ENCODE measurements at regions not wholly inside any gene's neighbourhood (a gene's known extent, or its start where the extent isn't known, plus 50 kb on each side); places are given as distances from the start of the nearest gene placed in this dataset.
A peak's percentile ranks its signal among the peaks of the same experiment; 100 is the strongest.

DNA sequence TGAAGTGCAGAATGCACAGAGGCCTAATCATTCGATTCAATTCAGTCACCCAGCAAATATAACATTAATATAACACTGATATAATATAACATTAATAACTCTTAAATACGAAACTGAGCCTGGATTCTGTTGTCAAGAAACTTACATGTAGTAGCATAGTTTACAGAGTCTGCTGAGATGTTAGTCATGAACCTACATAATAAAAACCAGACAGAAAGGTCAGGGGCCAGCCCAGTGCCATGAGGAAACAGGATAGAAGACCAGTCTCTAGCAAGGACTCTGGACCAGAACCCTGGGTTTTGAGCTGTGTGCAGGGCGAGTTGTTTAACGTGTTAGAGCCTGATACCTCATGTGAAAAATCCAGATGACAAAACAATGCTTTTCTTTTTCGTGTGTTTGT, 234.7 kb downstream of the NR2F1-AS1 start:
- no peak overlapping the region for H3K27ac ChIP-seq
- TF ChIP-seq, protein P1, sequence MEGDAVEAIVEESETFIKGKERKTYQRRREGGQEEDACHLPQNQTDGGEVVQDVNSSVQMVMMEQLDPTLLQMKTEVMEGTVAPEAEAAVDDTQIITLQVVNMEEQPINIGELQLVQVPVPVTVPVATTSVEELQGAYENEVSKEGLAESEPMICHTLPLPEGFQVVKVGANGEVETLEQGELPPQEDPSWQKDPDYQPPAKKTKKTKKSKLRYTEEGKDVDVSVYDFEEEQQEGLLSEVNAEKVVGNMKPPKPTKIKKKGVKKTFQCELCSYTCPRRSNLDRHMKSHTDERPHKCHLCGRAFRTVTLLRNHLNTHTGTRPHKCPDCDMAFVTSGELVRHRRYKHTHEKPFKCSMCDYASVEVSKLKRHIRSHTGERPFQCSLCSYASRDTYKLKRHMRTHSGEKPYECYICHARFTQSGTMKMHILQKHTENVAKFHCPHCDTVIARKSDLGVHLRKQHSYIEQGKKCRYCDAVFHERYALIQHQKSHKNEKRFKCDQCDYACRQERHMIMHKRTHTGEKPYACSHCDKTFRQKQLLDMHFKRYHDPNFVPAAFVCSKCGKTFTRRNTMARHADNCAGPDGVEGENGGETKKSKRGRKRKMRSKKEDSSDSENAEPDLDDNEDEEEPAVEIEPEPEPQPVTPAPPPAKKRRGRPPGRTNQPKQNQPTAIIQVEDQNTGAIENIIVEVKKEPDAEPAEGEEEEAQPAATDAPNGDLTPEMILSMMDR (conservative IDR thresholded peaks at IDR 0.05): no peak

DNA sequence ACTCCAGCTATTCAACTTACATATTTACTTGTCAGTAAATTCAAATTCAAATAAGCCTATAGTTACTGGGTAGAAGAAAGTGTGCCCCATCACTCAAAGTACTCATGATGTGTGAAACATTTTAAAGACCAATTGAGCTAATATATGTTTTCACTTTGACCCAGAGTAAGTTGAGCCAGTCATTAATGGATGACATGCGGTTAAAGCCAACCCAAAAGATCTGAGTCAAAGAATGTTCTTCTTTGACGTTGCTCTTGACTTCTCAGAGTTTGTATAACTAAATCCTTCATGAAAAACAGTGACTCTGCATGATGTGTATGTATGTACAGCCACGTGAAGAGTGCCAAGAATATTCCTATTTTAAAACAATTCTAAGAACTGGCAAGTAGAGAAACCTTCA, 237.4 kb downstream of the NR2F1-AS1 start:
- TF ChIP-seq, protein P1 (conservative IDR thresholded peaks at IDR 0.05): no peak
- H3K27ac ChIP-seq: no peak overlapping the region

DNA sequence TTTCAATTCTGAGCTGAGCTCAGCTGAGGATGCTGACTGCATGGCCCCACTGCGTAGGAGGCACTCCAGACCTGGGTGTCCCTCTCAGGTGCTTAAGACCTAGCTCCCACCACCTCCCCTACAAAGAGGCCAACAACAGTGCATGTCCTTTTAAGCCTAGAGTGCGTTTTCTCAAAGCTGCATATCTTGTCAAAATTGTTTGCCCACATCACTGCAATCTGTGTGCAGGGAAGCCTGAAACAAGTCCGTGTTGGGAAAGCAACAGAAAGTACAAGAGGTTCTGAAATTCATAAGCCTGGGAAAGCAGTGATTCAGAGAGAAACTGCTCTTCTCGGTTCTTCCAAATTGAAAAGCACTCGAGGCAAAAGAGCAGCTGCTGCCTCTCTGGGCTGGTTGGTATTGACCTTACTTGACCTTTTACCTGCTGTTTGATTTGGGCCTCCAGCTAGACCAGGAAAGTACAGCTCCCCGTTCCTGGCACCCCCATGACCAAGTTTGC, 238.4 kb downstream of the NR2F1-AS1 start:
- TF ChIP-seq, protein P1 (conservative IDR thresholded peaks at IDR 0.05): no peak
- peak overlapping the region; percentile 56 for H3K27ac ChIP-seq

DNA sequence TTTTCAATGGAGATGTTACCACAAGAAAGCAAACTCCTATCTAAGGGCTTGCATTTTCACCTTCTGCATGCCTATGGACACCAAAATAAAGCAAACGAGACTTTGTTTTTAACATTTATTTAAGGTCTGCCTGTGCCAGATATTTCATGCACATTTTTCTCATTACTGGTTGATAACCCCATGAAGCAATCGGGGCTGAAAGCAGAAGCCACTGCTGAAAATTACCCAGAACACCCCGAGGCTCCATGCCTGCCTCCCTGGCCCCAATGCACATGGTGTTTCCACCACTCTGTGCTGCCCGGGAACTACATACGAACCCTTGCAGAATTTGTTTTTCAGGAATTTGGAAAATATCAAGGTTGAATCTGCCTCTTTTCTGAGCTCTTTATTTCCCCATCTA, 240.1 kb downstream of the NR2F1-AS1 start:
- H3K27ac ChIP-seq: peak overlapping the region; percentile 56; the same call in 1 of the 2 replicates
- TF ChIP-seq, protein P1 (conservative IDR thresholded peaks at IDR 0.05): no peak

DNA sequence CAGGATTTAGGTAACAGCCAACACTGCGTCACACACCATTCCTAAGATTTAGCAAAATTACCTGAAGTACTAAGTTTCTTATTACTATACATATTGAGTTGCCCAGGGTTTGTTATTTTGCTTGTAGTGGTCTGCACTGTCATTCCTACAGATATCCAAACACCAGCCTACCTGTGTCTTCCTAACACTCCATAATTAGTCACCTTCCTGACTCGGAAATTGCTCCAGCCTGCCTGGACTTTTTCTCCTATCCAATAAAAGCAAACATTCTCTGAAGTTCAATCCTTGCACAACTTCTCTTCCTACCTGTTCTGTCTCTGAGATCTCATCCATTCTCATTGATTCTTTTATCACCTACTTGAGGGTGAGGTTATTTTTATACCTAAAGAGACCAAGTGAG, 243.9 kb downstream of the NR2F1-AS1 start:
- H3K27ac ChIP-seq: no peak overlapping the region
- TF ChIP-seq, protein P1 (conservative IDR thresholded peaks at IDR 0.05): no peak

DNA sequence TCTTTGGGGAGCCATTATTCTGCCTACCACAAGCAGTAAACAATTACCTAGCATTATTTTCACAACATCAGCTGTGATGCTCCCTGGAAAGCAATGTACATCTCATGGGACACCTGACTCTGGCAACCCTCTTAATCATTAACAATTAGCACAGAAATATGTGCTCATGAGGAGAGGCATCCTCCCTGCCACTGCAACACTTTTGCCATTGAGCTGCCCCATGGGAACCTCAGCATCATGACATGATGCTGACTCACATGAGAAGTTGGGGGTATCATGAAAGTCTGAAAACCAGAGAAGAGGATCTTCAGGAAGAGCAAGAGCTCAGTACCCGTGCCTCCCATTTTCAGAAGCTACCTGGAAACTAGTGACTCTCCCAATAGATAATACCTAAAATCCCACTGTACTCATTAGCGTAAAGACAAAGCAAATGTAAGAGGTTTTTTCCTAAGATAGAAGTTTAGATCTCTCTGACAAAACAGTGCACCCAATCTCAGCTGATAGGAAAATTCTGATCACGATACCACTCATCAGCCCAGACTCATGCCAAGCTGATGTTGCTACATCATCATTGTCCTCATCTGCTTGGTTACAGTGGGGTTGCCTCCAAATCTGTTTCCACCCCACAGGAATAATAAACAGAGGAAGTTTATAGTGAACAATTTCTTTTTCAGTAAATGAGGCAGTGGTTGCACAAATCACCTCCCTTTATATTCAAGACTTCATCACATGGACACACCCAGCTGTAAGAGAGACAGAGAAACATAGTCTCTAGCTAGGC, 244.5 kb downstream of the NR2F1-AS1 start:
- no peak overlapping the region for H3K27ac ChIP-seq
- TF ChIP-seq, protein P1 (conservative IDR thresholded peaks at IDR 0.05): no peak

DNA sequence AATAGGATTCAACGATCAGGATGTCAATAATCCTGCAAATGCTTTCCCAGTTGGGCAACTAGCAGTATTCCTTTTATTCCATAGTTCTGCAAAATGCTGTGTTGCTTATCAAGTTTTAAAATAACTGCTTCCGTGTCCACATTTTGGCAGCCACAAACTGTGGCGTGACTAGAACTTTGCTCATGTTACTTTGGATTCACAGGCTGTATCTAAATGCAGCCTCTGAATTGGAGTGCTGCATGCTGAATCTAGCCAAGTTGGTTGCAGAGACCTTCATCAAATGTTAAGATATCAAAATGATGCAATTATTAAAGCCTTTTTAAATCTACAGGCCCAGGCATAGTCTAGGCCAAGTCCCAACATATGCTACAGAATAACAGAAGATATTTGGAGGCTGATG, 249.2 kb downstream of the NR2F1-AS1 start:
- H3K27ac ChIP-seq: no peak overlapping the region
- TF ChIP-seq, protein P1 (conservative IDR thresholded peaks at IDR 0.05): no peak
